Neural progenitor cell (in vitro differentiated cells): ENCODE measurements at regions not wholly inside any gene's neighbourhood (a gene's known extent, or its start where the extent isn't known, plus 50 kb on each side); places are given as distances from the start of the nearest gene placed in this dataset.

Experiments
- CTCF ChIP-seq: fragments of 200-600 bp; sonication (generic); IDR thresholded peaks from 2 replicates; pipeline ENCODE4 v1.5.1; 2017; ENCODE audit warnings: antibody characterized with exemption, mild to moderate bottlenecking
- EZH2 ChIP-seq: fragments of 200-600 bp; sonication (generic); IDR thresholded peaks from 2 replicates; pipeline ENCODE4 v1.6.1; 2017; ENCODE audit warnings: antibody characterized with exemption, mild to moderate bottlenecking, moderate library complexity
- EZH2phosphoT487 ChIP-seq: fragments of 200-600 bp; sonication (generic); IDR thresholded peaks from 2 replicates; pipeline ENCODE4 v1.6.1; 2017; ENCODE audit warnings: antibody characterized with exemption

- no peak for TF ChIP-seq CTCF
- TF ChIP-seq EZH2, result no peak
- no peak for TF ChIP-seq EZH2phosphoT487
These were observed 311.5 kb upstream of the PTGER4 start for GRCh38 chr5:40368200-40368599.
